Naive thymus-derived CD4-positive, alpha-beta T cell (primary cell): ENCODE measurements at regions not wholly inside any gene's neighbourhood (a gene's known extent, or its start where the extent isn't known, plus 50 kb on each side); places are given as distances from the start of the nearest gene placed in this dataset.
"Not testable (repeated sequence)": the region's sequence is repeated elsewhere in the genome, so short reads cannot be mapped to it uniquely, and the experiment has no call there.

ENCODE experiments used
- ATAC-seq: fragments of 150-1000 bp; cut with Tn5 transposase; 2 replicates; pipeline ENCODE4 v1.10.0; 2021; ENCODE audit warnings: mild to moderate bottlenecking, moderate library complexity
- CTCF ChIA-PET: fragments of 350-600 bp; sonication (Branson Sonifier 250); formaldehyde crosslinking; loops from one replicate; lab custom pipeline; 2021; ENCODE audit warnings: antibody characterized with exemption; lab: Charles Lee
- POLR2A ChIA-PET: fragments of 350-600 bp; sonication (Branson Sonifier 250); formaldehyde crosslinking; loops from one replicate; lab custom pipeline; 2021; ENCODE audit warnings: antibody characterized with exemption, inconsistent platforms; lab: Charles Lee
- DNase-seq, 9 donors: peaks; one replicate each; pipeline versions ENCODE4 v3.0.0 to v3.0.0-alpha.2; 2020 to 2022; ENCODE audit warnings: mixed read lengths in 1 of 9
- H3K27ac ChIP-seq: one replicate; pipeline ENCODE4 v1.7.0; 2013; ENCODE audit warnings: mild to moderate bottlenecking, low read depth, low read length, moderate library complexity
- H3K27me3 ChIP-seq, 2 donors: one replicate each; pipeline ENCODE4 v1.7.0; 2013; ENCODE audit warnings: low read length in 2 of 2, mild to moderate bottlenecking in 2 of 2, moderate library complexity in 2 of 2; ENCODE audit not compliant: control insufficient read depth in 2 of 2, insufficient read depth in 2 of 2
- H3K36me3 ChIP-seq, 3 experiments: 1 replicate in 2 of 3; 2 replicates in 1 of 3; pipeline ENCODE4 v1.7.0; 2013; ENCODE audit warnings: low read length in 3 of 3, mild to moderate bottlenecking in 3 of 3, moderate library complexity in 1 of 3; ENCODE audit not compliant: insufficient read depth in 3 of 3, control insufficient read depth in 2 of 3
- H3K4me1 ChIP-seq, 2 donors: one replicate each; pipeline ENCODE4 v1.7.0; 2013; ENCODE audit warnings: low read length in 2 of 2, mild to moderate bottlenecking in 2 of 2, moderate library complexity in 1 of 2; ENCODE audit not compliant: control insufficient read depth in 2 of 2, insufficient read depth in 2 of 2
- H3K4me3 ChIP-seq: 2 replicates; pipeline ENCODE4 v1.7.0; 2013; ENCODE audit warnings: mild to moderate bottlenecking, low read length
- H3K9me3 ChIP-seq, 3 experiments: 1 replicate in 2 of 3; 2 replicates in 1 of 3; pipeline ENCODE4 v1.7.0; 2013; ENCODE audit warnings: low read length in 3 of 3; ENCODE audit not compliant: control insufficient read depth in 2 of 3
- H3K27ac Mint-ChIP-seq, 9 donors: one replicate each; pipeline ENCODE4 v1.8.0; 2020 to 2022; ENCODE audit warnings: mixed read lengths in 9 of 9, mild to moderate bottlenecking in 8 of 9, moderate library complexity in 5 of 9, inconsistent platforms in 2 of 9
- H3K27me3 Mint-ChIP-seq, 5 donors: one replicate each; pipeline ENCODE4 v1.8.0; 2021 to 2022; ENCODE audit warnings: mixed read lengths in 5 of 5, mild to moderate bottlenecking in 1 of 5
- H3K36me3 Mint-ChIP-seq, 5 donors: one replicate each; pipeline ENCODE4 v1.8.0; 2020 to 2022; ENCODE audit warnings: mixed read lengths in 5 of 5, mild to moderate bottlenecking in 3 of 5, inconsistent platforms in 1 of 5
- H3K4me1 Mint-ChIP-seq, 7 donors: one replicate each; pipeline ENCODE4 v1.8.0; 2020 to 2022; ENCODE audit warnings: mixed read lengths in 7 of 7, mild to moderate bottlenecking in 3 of 7, inconsistent platforms in 1 of 7
- H3K4me3 Mint-ChIP-seq, 10 donors: one replicate each; pipeline ENCODE4 v1.8.0; 2020 to 2022; ENCODE audit warnings: mild to moderate bottlenecking in 10 of 10, mixed read lengths in 10 of 10, moderate library complexity in 6 of 10, inconsistent platforms in 2 of 10
- H3K9me3 Mint-ChIP-seq, 11 donors: one replicate each; pipeline ENCODE4 v1.8.0; 2020 to 2022; ENCODE audit warnings: mixed read lengths in 11 of 11, mild to moderate bottlenecking in 4 of 11, inconsistent platforms in 1 of 11, moderate library complexity in 1 of 11
- intact Hi-C, 2 donors: fragments of 100-400 bp; cut with micrococcal nuclease; formaldehyde crosslinking; loops; one replicate each; pipeline ENCODE4 v1.15.1; 2023

- Histone ChIP-seq H3K4me1 (no peaks in the 10 kb centered on the region), H3K27me3 (no peaks in the 10 kb centered on the region), H3K4me3 (no peak overlapping the region), H3K36me3 (no peaks in the 10 kb centered on the region), H3K9me3 (no peaks in the 10 kb centered on the region), H3K27ac (no peak overlapping the region)
- Mint-ChIP-seq H3K9me3 (peaks cover 0 to 6% (median 0%) of the 10 kb centered on the region in 11 donors), H3K27me3 (no peaks in the 10 kb centered on the region), H3K27ac (no peak overlapping the region), H3K36me3 (no peaks in the 10 kb centered on the region), H3K4me1 (no peaks in the 10 kb centered on the region), H3K4me3 (no peak overlapping the region)
- intact Hi-C loops, result no loop called here
- CTCF ChIA-PET, result no interaction called here
- POLR2A ChIA-PET, result no interaction called here
- DNase-seq (no peak), ATAC-seq (no peak)
Measured at GRCh38 chr21:16454399-16454798, 724.6 kb downstream of the USP25 start.

DNA sequence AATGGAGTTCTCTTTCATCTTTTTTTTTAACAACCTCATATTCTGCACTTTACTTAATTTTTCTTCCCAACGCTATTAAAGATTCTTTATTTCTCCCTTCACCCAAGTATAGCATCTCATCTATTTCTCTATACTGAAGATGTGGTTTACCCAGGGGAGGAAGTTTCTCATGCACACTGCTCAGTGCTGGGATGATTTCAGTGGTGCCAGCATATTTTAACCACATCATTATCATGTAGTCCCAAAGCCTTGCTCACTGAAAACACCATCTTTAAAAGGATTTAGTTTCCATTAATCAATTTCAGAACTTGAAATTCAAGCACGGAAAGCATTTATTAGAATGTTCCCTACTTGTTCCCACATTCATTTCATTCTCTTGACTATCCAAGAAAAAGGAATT is 725.7 kb downstream of the USP25 start:
- Mint-ChIP-seq H3K36me3 (no peaks in the 10 kb centered on the region), H3K27ac (no peak overlapping the region), H3K9me3 (peaks cover 0 to 6% (median 0%) of the 10 kb centered on the region in 11 donors), H3K4me3 (no peak overlapping the region), H3K4me1 (no peaks in the 10 kb centered on the region), H3K27me3 (no peaks in the 10 kb centered on the region)
- Histone ChIP-seq H3K27ac (no peak overlapping the region), H3K36me3 (no peaks in the 10 kb centered on the region), H3K4me3 (no peak overlapping the region), H3K4me1 (no peaks in the 10 kb centered on the region), H3K9me3 (no peaks in the 10 kb centered on the region), H3K27me3 (no peaks in the 10 kb centered on the region)
- POLR2A ChIA-PET, result no interaction called here
- ATAC-seq (no peak), DNase-seq (no peak)
- CTCF ChIA-PET, result no interaction called here
- intact Hi-C loops, result no loop called here

- H3K4me3 ChIP-seq, result no peak overlapping the region
- H3K36me3 Mint-ChIP-seq, result no peaks in the 10 kb centered on the region
- intact Hi-C loops, result no loop called here
- H3K36me3 ChIP-seq, result no peaks in the 10 kb centered on the region
- no peak overlapping the region for H3K27ac Mint-ChIP-seq
- no peak for ATAC-seq
- H3K4me1 Mint-ChIP-seq, result no peaks in the 10 kb centered on the region
- ChIA-PET CTCF (no interaction called here), POLR2A (no interaction called here)
- H3K27ac ChIP-seq, result no peak overlapping the region
- no peaks in the 10 kb centered on the region for H3K9me3 ChIP-seq
- H3K27me3 Mint-ChIP-seq, result no peaks in the 10 kb centered on the region
- peaks cover 0 to 7% (median under 1%) of the 10 kb centered on the region in 11 donors for H3K9me3 Mint-ChIP-seq
- no peaks in the 10 kb centered on the region for H3K4me1 ChIP-seq
- H3K27me3 ChIP-seq, result no peaks in the 10 kb centered on the region
- H3K4me3 Mint-ChIP-seq, result no peak overlapping the region
- no peak for DNase-seq
Measured at GRCh38 chr21:16455978-16456377, 726.2 kb downstream of the USP25 start.

- Mint-ChIP-seq H3K27ac (peak overlapping the region in 1 of 9 donors; percentile 7), H3K27me3 (no peaks in the 10 kb centered on the region), H3K4me3 (no peak overlapping the region), H3K9me3 (peaks cover 0 to 9% (median 3%) of the 10 kb centered on the region in 11 donors), H3K4me1 (no peaks in the 10 kb centered on the region), H3K36me3 (no peaks in the 10 kb centered on the region)
- ChIA-PET CTCF (no interaction called here), POLR2A (no interaction called here)
- ATAC-seq (no peak), DNase-seq (no peak)
- H3K27me3 ChIP-seq, result no peaks in the 10 kb centered on the region
- H3K4me1 ChIP-seq, result no peaks in the 10 kb centered on the region
- no peaks in the 10 kb centered on the region for H3K9me3 ChIP-seq
- H3K36me3 ChIP-seq, result no peaks in the 10 kb centered on the region
- no peak overlapping the region for H3K4me3 ChIP-seq
- no peak overlapping the region for H3K27ac ChIP-seq
- intact Hi-C loops, result no loop called here
Measured at GRCh38 chr21:16457498-16457897, 727.7 kb downstream of the USP25 start.

GRCh38 chr21:16460936-16461335 is 731.2 kb downstream of the USP25 start:
- ChIA-PET CTCF (no interaction called here), POLR2A (no interaction called here)
- Mint-ChIP-seq H3K27ac (no peak overlapping the region), H3K9me3 (peaks cover 0 to 15% (median 7%) of the 10 kb centered on the region in 11 donors), H3K27me3 (no peaks in the 10 kb centered on the region), H3K4me3 (no peak overlapping the region), H3K36me3 (no peaks in the 10 kb centered on the region), H3K4me1 (no peaks in the 10 kb centered on the region)
- DNase-seq, result no peak
- no peaks in the 10 kb centered on the region for H3K4me1 ChIP-seq
- no peaks in the 10 kb centered on the region for H3K36me3 ChIP-seq
- H3K27me3 ChIP-seq, result no peaks in the 10 kb centered on the region
- intact Hi-C loops, result no loop called here
- H3K4me3 ChIP-seq, result no peak overlapping the region
- no peak for ATAC-seq
- no peaks in the 10 kb centered on the region for H3K9me3 ChIP-seq
- no peak overlapping the region for H3K27ac ChIP-seq

- H3K4me3 ChIP-seq, ATAC-seq, intact Hi-C loops, DNase-seq, H3K27me3 ChIP-seq, POLR2A ChIA-PET, H3K4me1 Mint-ChIP-seq, H3K4me3 Mint-ChIP-seq, H3K27ac ChIP-seq, CTCF ChIA-PET, H3K36me3 ChIP-seq, H3K9me3 ChIP-seq, H3K4me1 ChIP-seq, H3K27ac Mint-ChIP-seq, H3K27me3 Mint-ChIP-seq, H3K36me3 Mint-ChIP-seq: not testable (repeated sequence)
- peaks cover 0 to 18% (median 7%) of the 10 kb centered on the region in 11 donors for H3K9me3 Mint-ChIP-seq
Measured at GRCh38 chr21:16464211-16464889, 734.6 kb downstream of the USP25 start.

GRCh38 chr21:16468184-16468583 is 738.4 kb downstream of the USP25 start:
- DNase-seq (no peak), ATAC-seq (no peak)
- Mint-ChIP-seq H3K4me1 (no peaks in the 10 kb centered on the region), H3K9me3 (peaks cover 0 to 11% (median 7%) of the 10 kb centered on the region in 11 donors), H3K27ac (no peak overlapping the region), H3K4me3 (no peak overlapping the region), H3K27me3 (no peaks in the 10 kb centered on the region), H3K36me3 (no peaks in the 10 kb centered on the region)
- no peaks in the 10 kb centered on the region for H3K36me3 ChIP-seq
- no peaks in the 10 kb centered on the region for H3K9me3 ChIP-seq
- CTCF ChIA-PET, result no interaction called here
- no peak overlapping the region for H3K4me3 ChIP-seq
- H3K27ac ChIP-seq, result no peak overlapping the region
- no peaks in the 10 kb centered on the region for H3K27me3 ChIP-seq
- intact Hi-C loops, result no loop called here
- H3K4me1 ChIP-seq, result no peaks in the 10 kb centered on the region
- POLR2A ChIA-PET, result no interaction called here
